Activated T-helper 1 cell treated with anti-CD3 and anti-CD28 coated beads, Interleukin-2, amount 50 U/mL, for 16 hours (primary cell): ENCODE measurements at regions not wholly inside any gene's neighbourhood (a gene's known extent, or its start where the extent isn't known, plus 50 kb on each side); places are given as distances from the start of the nearest gene placed in this dataset.

ENCODE experiments used
- DNase-seq, 2 donors: peaks; one replicate each; pipeline ENCODE4 v3.0.0-alpha.2; 2020; ENCODE audit warnings: low read depth in 1 of 2, low spot score in 1 of 2

DNA sequence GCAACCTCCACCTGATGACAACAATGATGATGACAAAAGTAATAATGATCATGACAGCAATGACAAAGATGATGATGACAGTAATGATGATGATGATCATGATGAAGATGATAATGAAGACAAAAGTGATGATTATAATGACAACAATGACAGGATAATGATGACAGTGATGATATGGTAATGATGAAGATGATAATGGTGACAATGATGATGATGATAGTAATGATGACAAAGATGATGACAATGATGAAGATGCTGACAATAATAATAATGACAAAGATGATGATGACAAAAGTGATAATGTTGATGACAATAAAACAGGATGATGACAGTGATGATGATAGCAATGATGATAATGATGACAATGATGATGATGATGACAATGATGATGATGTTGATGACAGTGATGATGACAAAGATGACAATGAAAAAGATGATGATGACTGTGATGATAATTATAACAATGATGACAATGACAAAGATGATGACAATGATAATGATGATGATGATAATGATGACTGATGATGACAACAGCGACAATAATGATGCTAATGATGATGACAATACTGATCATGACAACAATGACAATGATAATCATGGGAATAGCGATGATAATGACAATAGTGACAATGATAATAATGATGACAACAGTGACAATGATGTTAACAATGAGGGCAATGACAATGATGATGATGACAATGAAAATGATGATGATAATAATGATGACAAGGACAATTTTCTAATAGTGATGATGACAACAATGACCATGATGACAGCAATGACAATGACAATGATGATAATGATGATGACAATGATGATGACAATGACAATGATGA, 1106.5 kb upstream of the AUTS2 start:
- DNase-seq, result no peak

DNA sequence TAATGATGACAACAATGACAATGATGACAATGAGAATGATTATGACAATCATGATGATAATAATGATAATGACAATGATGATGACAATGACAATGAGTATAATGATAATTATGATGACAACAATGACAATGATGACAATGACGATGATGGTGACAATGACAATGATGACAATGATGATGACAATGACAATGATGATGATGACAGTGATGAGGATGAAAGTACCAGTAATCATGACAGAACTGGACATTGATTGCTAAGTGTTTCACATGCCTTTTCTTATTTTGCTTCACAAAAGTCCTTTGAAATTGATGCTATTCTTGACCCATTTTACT, 1106.0 kb upstream of the AUTS2 start:
- DNase-seq, result no peak

DNA sequence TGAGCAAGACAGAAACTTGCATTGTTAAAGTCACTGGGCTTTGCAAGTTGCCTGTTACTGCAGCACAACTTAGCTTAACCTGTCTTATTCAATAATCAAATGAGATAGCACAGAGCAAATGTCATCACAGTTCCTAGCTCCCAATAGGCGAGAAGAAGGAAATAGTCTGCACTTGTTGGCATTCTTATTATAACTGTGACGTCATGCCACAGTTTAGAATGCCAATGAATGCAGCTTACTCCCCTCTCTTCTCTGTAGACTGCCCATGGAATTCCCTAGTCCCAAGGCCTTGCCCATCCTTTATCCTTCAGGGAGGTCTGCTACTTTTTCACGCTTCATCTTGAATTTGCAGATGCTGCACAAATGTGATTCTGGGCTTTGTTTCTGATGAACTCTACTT, 1094.9 kb upstream of the AUTS2 start:
- DNase-seq, result no peak

DNA sequence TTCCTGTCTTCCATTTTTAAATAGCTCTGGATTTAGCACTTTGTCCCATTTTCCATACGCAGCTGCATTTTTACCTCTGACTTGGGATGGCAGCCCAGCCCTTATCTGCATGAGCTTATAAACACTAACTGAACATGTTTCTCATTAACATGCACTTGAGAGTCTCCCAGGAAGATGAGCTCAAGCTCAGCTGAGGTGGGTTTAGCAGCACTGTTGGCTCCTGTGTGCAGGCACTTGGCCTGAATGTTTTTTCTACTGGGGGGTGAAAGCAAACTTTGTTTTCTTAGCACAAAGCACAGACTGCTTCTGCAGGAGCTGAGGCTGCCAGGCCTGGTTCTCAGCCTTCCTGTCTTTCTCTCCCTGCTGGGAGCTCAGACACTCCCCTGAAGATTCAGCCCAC, 1093.6 kb upstream of the AUTS2 start:
- no peak for DNase-seq

DNA sequence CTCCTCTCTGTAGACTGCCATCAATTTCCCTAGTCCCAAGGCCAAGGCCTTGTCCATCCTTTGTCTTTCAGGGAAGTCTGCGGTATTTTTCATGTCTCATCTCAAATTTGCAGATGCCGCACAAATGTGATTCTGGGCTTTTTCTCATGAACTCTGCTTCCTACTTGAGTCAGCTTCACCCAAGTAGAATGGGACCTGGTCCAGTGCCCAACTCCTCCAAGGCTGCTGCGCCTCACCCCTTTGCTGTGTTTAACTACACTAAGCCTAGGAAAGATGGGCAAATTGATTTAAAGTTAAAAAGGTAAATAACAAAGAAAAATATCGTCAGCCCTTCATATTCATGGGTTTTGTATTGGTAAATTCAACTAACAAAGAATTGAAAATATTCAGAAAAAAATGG, 1092.6 kb upstream of the AUTS2 start:
- no peak for DNase-seq

DNA sequence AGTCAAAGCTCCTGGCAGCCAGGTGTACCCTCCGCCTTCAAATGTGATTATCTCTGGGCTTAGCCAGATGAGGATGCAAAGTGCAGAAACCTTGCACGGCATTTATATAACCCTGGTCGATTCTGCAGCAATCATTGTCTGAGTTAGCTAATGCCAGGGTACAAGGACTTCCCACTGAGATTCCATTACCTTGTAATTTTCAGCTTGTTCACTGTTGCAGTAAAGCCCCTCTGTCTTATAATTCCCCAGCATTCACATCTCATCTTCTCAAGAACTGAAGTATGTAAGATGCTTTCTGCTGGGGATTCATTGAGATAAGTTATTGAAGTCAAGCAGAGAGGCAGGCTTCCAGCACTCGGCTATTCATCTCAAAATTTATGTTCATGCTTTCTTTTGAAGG, 1090.6 kb upstream of the AUTS2 start:
- no peak for DNase-seq

DNA sequence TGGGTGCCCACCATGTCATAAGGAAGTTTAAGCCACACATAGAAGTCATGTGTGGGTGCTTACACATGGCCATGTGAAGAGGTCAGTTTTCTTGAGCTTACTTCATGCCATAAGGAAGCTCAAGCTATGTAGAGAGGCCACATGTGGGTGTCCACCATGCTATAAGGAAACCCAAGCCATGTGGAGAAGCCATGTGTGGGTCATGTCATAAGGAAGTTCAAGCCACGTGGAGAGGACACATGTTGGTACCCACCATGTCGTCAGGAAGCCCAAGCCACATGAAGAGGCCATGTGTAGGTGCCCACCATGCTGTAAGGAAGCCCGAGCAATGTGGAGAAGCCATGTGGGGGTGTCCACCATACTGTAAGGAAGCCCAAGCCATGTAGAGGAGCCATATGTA, 1089.2 kb upstream of the AUTS2 start:
- no peak for DNase-seq

DNA sequence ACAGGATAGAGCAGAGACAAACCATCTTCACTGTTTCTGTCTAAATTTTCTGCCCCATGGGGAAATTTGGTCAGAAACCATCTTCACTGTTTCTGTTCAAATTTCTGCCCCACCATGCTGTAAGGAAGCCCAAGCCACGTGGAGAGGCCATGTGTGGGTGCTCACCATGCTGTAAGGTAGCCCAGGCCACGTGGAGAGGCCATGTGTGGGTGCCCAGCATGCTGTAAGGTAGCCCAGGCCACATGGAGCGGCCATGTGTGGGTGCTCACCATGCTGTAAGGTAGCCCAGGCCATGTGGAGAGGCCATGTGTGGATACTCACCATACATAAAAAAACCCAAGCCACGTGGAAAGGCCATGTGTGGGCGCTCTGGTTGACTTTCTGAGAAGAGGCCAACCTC, 1088.7 kb upstream of the AUTS2 start:
- no peak for DNase-seq

DNA sequence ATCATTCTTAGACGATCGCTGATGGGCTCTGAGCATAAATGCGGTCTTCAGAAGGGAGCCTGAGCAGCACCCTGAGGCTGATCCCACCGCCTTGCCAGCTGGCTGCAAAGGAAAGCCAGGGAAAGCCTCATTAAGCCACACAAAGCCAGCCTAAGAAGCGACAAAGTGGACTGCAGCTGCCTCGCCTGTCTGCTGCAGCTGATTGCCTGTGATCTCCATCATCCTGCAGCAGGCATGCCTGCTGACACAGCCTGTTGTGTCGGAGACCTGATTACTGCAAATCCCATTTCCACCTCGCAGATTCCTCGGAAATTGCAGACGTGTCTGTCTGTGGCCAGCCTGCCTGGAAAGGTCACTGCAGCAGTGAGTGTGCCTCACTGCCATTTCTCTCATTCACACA, 1087.0 kb upstream of the AUTS2 start:
- no peak for DNase-seq

DNA sequence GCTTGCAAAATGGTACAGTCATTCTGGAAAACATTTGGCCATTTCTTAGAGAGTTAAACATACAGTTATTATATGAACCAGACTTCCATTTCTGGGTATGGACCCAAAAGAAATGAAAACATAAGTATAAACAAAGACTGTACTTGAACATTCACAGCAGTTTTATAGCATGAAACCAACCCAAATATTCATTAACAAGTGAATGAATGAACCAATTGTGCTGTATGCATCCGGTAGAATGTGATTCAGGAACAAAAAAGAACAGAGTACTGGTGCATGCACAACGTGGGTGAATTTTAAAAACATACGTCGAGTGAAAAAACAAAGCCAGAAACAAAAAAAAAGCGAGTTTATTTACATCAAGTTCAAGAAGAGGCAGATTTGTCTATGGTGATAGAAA, 1085.8 kb upstream of the AUTS2 start:
- no peak for DNase-seq

DNA sequence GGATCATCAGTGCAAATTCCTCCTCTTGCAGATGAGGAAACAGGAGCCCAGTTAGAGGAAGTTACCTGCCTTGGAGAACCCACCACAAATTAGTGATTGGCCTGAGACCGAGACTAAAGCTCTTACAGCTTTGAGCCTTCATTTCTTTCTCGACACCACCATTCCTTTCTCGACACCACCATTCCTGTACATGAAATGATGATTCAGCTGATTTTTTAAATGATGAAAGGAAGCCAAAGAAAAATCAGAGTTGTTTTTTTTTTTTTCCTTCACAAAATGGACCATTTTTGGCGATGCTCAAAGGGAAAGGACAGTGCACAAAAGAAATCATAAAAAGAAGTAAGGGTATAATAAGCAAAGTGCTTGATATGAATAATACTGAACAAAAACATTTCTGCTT, 1080.2 kb upstream of the AUTS2 start:
- no peak for DNase-seq

DNA sequence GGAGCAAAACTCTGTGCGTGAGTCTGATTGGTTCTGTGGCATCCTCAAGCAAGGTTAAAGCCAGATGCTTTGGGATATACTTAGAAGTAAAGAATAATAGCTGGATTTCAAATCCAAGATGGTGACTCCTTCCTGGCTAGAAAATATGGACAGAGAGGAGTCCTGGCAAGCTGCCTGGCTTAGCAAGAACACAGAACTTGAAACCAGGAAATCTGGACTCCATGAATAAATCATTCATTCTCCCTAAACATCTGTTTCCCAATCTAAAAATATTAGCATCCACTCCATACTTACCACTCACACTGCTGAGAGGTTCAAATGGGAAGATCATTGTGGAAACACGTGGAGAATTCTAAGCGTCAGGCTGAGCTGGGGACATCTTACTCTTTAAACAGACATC, 1074.1 kb upstream of the AUTS2 start:
- no peak for DNase-seq

DNA sequence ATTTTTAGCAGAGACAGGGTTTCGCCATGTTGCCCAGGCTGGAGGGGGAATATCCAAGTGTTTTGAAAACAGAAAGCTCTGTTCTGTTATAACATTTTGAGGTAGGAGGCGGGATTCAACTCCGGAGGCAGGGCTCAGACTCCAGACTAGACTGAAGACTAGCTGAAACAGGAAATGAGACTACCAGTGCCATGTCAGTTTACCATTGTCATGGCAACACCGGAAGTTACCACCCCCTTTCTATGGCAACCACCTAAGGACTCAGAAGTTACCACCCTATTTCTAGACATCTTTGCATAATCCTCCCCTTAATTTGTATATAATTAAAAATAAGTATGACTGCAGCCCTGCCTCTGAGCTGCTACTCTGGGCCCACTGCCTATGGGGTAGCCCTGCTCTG, 1069.1 kb upstream of the AUTS2 start:
- no peak for DNase-seq

DNA sequence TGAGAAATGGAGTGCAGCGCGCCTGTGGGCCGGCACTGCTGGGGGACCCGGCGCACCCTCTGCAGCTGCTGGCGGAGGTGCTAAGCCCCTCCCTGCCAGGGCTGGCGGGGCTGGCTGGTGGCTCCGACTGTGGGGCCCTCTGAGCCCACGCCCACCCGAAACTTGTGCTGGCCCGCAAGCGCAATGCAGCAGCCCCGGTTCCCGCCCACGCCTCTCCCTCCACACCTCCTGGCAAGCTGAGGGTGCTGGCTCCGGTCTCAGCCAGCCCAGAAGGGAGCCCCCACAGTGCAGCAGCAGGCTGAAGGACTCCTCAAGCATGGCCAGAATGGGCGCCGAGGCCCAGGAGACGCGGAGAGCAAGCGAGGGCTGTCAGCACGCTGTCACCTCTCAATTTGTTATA, 1063.0 kb upstream of the AUTS2 start:
- no peak for DNase-seq

DNA sequence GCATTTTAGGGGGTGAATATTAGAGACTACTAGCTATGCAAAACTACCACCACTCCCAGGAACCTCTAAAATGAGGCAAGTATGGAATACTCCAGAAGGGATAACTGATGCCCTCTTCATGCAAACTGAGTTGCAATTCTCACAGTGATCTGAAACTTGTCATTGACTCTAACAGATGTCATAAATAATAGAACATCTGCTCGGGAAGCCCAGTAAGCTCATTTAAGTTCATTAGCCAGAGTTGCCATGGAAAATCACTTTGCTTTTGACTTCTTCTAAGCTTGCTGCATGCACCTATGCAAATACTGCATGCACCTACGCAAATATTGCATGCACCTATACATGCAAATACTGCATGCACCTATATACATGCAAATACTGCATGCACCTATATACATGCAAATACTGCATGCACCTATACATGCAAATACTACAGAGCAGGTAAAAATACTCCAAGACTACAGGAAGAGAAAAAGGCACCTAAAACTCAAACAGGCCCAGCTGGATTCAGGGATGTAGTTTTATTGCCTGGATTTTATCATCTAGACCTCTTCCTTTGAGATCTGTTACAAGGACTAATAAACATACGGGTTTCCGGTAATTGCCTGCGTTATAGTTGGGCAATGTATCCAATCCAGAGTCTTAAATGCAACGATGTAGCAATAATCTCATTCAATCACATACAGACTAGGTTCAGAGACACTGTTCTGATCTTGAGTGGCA, 1061.1 kb upstream of the AUTS2 start:
- no peak for DNase-seq

DNA sequence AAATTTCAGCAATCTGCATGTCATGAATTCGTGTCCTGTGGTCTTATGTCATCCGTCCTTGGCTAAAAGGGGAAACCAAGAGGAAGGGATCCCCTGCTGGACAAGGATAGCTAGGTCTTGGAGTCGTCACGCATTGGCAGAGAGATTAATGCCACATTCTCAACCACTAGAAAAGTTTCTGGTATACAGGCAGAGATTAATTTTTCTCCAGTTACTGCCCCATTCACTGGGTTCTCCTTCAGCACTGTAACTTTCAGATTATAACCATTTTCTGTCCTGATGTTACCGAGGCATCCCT, 1060.6 kb upstream of the AUTS2 start:
- no peak for DNase-seq

DNA sequence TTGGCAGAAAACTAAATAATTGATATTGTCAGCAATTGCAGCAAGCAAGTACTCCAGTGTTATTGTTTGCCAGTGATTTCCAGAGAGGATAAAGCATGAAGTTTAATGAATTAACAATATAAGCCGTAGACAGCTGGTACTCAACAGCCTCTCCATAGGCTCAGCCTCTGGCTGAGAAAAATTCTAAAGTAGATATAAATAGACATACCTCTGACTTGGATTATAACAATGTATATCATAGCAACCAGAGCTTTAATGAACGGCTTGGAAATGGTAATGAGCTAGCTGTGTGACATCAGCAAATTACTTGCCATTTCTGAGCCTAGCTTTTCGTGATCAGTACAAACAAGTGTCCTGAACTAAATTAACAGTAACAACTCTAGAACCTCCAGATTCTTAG, 1055.4 kb upstream of the AUTS2 start:
- no peak for DNase-seq

DNA sequence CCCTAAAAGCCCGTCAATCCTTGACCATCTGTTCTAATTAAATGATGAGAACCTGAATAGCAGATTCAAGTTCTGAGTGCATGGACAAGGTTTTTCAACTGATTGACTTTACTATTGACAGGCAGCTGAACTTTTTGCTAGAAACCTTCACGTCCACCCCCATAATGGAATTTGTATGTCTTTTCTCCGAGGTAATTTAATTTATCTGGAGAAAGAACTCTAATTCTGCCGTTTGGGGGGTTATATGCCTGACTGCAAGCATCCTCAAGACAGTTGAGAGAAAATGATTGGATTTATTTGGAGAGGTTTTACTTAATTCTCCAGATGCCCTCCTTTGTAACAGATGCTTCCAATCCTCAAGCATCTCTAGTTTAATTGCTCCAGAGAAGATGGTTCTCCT, 1053.4 kb upstream of the AUTS2 start:
- DNase-seq, result no peak

DNA sequence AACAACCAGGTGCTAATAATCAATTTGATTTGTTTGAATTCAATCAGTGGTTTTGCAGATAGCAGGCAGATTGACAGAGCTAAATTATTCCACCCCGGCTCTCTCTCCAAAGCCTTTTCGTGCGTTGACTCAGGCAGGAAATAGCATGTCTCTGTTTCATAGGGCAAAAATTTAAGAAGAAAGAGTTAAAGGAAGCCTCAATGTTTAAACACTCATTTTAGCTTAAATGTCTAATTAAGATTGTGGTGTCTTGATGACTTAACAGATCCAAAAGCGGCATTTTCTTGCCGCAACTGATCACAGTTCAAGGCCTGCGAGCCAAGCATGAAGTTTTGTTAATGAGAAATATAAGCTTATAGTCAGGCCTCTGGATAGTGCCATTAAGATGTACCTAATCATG, 1051.1 kb upstream of the AUTS2 start:
- no peak for DNase-seq

DNA sequence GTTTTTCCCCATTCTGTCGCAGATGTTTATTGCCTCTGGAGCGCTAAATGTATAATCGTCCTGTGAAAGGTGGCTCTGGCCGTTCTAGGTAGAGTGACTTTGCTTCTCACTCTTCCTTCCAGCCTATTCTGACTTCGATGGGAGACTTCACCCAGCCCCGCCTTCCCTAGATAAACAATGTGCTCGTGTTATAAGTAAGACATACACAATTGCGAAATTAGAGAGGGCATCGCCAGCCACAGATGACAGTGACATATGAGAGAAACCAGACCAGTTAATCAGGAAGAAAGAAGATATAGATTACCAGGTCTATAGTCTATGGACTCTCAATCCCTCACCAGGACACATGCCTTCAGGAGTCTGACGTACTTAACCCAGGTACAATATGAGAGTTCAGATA, 1050.5 kb upstream of the AUTS2 start:
- no peak for DNase-seq

DNA sequence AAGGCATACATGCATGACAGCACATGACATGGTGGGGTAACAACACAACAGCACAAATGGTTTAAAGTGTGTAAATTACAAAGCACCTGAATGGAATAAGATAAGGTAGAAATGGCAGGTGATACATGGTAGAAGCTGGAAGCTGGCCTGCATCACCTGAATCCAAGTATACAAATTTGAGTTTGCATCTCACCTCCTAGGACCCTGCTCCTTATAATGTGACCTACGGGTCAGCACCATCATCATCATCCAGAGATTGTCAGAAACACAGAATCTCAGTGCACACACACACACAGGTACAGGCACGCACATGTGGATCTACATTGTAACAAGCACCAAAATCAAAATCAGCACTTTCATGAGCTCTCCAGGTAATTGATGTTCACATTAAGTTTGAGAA, 1048.2 kb upstream of the AUTS2 start:
- DNase-seq, result no peak

DNA sequence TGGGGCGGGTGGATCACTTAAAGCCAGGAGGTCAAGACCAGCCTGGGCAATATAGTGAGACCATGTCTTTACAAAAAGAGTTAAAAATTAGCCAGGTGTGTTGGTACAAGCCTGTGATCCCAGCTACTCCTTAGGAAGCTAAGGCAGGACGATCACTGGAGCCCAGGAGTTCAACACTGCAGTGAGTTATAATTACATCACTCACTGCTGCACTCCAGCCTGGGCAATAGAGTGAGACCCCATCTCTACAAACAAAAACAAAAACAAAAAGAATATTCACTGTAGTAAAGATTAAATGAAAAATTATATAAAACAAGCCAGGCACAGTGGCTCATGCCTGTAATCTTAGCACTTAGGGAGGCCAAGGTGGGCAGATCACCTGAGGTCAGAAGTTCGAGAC, 1047.6 kb upstream of the AUTS2 start:
- DNase-seq, result no peak

DNA sequence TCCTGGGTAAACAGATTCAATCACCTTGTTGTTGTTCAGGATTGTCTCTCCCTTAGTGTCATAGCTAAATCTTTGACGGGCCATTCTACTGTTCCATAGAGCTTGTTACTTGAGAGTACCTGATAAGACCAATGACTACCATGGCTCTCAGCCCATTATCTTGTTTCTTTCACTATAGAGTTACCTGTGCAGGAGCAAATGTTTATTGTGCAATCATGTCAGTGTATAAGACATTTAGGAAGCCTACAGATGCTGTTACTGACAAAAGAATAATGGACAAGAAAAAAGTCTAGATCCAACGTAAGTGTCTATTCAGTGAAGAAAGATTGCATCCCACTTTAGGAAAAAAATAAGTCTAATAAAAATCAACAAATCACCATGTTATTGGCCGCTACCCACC, 1041.7 kb upstream of the AUTS2 start:
- DNase-seq, result no peak
